Neural progenitor cell (in vitro differentiated cells): ENCODE measurements at regions not wholly inside any gene's neighbourhood (a gene's known extent, or its start where the extent isn't known, plus 50 kb on each side); places are given as distances from the start of the nearest gene placed in this dataset.

Experiments used
- DNase-seq: peaks from one replicate; pipeline ENCODE4 v3.0.0-alpha.2; 2016; ENCODE audit warnings: low spot score
- H2AFZ ChIP-seq: fragments of 200-600 bp; sonication (generic); replicated peaks from 2 replicates; pipeline ENCODE4 v1.6.1; 2016; ENCODE audit warnings: antibody characterized with exemption
- H3F3A ChIP-seq: fragments of 200-600 bp; sonication (generic); 2 replicates; pipeline ENCODE4 v1.6.1; 2016; ENCODE audit warnings: antibody characterized with exemption, low read depth
- H3K27ac ChIP-seq: fragments of 200-600 bp; sonication (generic); 2 replicates; pipeline ENCODE4 v1.5.1; 2016; ENCODE audit warnings: mild to moderate bottlenecking
- H3K27me3 ChIP-seq: fragments of 200-600 bp; sonication (generic); 2 replicates; pipeline ENCODE4 v1.6.1; 2016; ENCODE audit warnings: mild to moderate bottlenecking, moderate library complexity
- H3K36me3 ChIP-seq: fragments of 200-600 bp; sonication (generic); 2 replicates; pipeline ENCODE4 v1.5.1; 2016
- H3K4me1 ChIP-seq: fragments of 200-600 bp; sonication (generic); 2 replicates; pipeline ENCODE4 v1.6.1; 2016; ENCODE audit warnings: mixed run types
- H3K4me2 ChIP-seq: fragments of 200-600 bp; sonication (generic); 2 replicates; pipeline ENCODE4 v1.6.1; 2016
- H3K4me3 ChIP-seq: fragments of 200-600 bp; sonication (generic); 2 replicates; pipeline ENCODE4 v1.5.1; 2016
- H3K79me2 ChIP-seq: fragments of 200-600 bp; sonication (generic); 2 replicates; pipeline ENCODE4 v1.6.1; 2016; ENCODE audit warnings: low read depth
- H3K9ac ChIP-seq: fragments of 200-600 bp; sonication (generic); 2 replicates; pipeline ENCODE4 v1.6.1; 2016
- H3K9me3 ChIP-seq: fragments of 200-600 bp; sonication (generic); 2 replicates; pipeline ENCODE4 v1.5.1; 2016; ENCODE audit warnings: low read depth
- H4K20me1 ChIP-seq: fragments of 200-600 bp; sonication (generic); 2 replicates; pipeline ENCODE4 v1.6.1; 2016; ENCODE audit warnings: low read depth
- H3K27ac Mint-ChIP-seq: 3 replicates; pipeline ENCODE4 v1.8.0; 2021; ENCODE audit warnings: mixed read lengths
- H3K27me3 Mint-ChIP-seq: 2 replicates; pipeline ENCODE4 v1.8.0; 2022; ENCODE audit warnings: low read depth, mild to moderate bottlenecking, inconsistent platforms, moderate library complexity, mixed read lengths; ENCODE audit not compliant: insufficient read depth
- H3K36me3 Mint-ChIP-seq: 3 replicates; pipeline ENCODE4 v1.8.0; 2021; ENCODE audit warnings: mixed read lengths
- H3K4me1 Mint-ChIP-seq: 3 replicates; pipeline ENCODE4 v1.8.0; 2021; ENCODE audit warnings: mixed read lengths
- H3K4me3 Mint-ChIP-seq: 3 replicates; pipeline ENCODE4 v1.8.0; 2021; ENCODE audit warnings: mild to moderate bottlenecking, moderate library complexity, mixed read lengths
- H3K9me3 Mint-ChIP-seq: 3 replicates; pipeline ENCODE4 v1.8.0; 2020; ENCODE audit warnings: mixed read lengths
- EZH2 ChIP-seq: fragments of 200-600 bp; sonication (generic); IDR thresholded peaks from 2 replicates; pipeline ENCODE4 v1.6.1; 2017; ENCODE audit warnings: antibody characterized with exemption, mild to moderate bottlenecking, moderate library complexity
- EZH2phosphoT487 ChIP-seq: fragments of 200-600 bp; sonication (generic); IDR thresholded peaks from 2 replicates; pipeline ENCODE4 v1.6.1; 2017; ENCODE audit warnings: antibody characterized with exemption
- TF ChIP-seq, protein P1 (sequence below): fragments of 200-600 bp; sonication (generic); IDR thresholded peaks from 2 replicates; pipeline ENCODE4 v1.5.1; 2017; ENCODE audit warnings: antibody characterized with exemption, mild to moderate bottlenecking

DNA sequence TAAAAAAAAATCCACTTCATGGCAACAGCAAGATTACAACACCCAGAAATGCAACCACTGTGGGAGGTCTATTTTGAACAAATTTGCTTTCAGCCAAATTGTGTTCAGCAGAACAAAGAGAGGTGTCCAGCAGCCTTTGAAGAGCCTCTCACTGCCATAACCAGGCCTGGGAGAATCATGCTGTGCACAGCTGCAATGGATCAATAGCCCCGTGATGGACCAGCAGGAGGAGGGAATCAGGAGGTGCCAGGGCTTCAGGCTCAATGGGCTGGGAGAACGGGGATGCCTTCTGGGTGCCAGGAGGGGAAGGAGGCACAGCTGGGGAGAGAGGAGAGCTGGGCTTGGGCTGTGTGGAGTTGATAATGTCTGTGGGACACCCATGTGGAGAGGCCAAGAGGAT is 366.2 kb upstream of the EEF2KMT start:
- Mint-ChIP-seq H3K36me3 (no peaks in the 10 kb centered on the region), H3K27me3 (peaks cover 18% of the 10 kb centered on the region), H3K4me3 (no peak overlapping the region), H3K9me3 (no peaks in the 10 kb centered on the region), H3K4me1 (peaks cover 3% of the 10 kb centered on the region), H3K27ac (no peak overlapping the region)
- Histone ChIP-seq H3K4me3 (no peak overlapping the region), H3K27me3 (no peaks in the 10 kb centered on the region), H3K79me2 (no peaks in the 10 kb centered on the region), H3K9ac (no peak overlapping the region), H3K4me2 (no peak overlapping the region), H3K36me3 (no peaks in the 10 kb centered on the region), H2AFZ (no peak overlapping the region), H3K27ac (no peak overlapping the region), H3F3A (peaks cover 8% of the 10 kb centered on the region), H3K9me3 (no peaks in the 10 kb centered on the region), H3K4me1 (peaks cover 27% of the 10 kb centered on the region), H4K20me1 (no peaks in the 10 kb centered on the region)
- no peak for TF ChIP-seq EZH2
- no peak for TF ChIP-seq EZH2phosphoT487
- peak; percentile 40 for DNase-seq

DNA sequence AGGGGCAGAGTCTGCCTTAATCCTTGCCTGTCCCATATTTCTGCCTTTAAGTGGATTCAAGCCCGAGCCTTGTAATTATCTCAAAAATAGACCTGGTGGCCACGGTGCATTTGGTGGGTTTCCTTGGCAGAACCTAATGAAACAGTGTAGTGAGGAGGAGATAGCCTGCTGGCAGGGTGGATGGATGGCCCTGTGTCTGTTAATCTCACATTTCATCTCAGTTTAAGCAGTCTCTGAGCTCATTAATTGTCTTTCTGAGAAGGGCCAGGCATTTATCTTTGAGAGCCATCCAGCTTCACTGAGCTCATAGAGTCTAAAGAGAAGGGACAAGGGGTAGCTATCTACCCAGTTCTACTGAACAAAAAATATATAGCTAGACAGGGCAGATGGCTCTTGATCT is 364.0 kb upstream of the EEF2KMT start:
- no peaks in the 10 kb centered on the region for H3K9me3 Mint-ChIP-seq
- H3F3A ChIP-seq, result peaks cover 8% of the 10 kb centered on the region
- peak overlapping the region; percentile 8 for H3K4me2 ChIP-seq
- H3K27me3 Mint-ChIP-seq, result peaks cover 22% of the 10 kb centered on the region
- H3K36me3 Mint-ChIP-seq, result no peaks in the 10 kb centered on the region
- no peak overlapping the region for H3K4me3 ChIP-seq
- H3K79me2 ChIP-seq, result no peaks in the 10 kb centered on the region
- H3K4me3 Mint-ChIP-seq, result no peak overlapping the region
- TF ChIP-seq, protein P1, sequence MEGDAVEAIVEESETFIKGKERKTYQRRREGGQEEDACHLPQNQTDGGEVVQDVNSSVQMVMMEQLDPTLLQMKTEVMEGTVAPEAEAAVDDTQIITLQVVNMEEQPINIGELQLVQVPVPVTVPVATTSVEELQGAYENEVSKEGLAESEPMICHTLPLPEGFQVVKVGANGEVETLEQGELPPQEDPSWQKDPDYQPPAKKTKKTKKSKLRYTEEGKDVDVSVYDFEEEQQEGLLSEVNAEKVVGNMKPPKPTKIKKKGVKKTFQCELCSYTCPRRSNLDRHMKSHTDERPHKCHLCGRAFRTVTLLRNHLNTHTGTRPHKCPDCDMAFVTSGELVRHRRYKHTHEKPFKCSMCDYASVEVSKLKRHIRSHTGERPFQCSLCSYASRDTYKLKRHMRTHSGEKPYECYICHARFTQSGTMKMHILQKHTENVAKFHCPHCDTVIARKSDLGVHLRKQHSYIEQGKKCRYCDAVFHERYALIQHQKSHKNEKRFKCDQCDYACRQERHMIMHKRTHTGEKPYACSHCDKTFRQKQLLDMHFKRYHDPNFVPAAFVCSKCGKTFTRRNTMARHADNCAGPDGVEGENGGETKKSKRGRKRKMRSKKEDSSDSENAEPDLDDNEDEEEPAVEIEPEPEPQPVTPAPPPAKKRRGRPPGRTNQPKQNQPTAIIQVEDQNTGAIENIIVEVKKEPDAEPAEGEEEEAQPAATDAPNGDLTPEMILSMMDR, result no peak
- TF ChIP-seq EZH2phosphoT487 (no peak), EZH2 (no peak)
- peaks cover 27% of the 10 kb centered on the region for H3K4me1 ChIP-seq
- no peak for DNase-seq
- H2AFZ ChIP-seq, result no peak overlapping the region
- no peaks in the 10 kb centered on the region for H3K27me3 ChIP-seq
- no peaks in the 10 kb centered on the region for H3K36me3 ChIP-seq
- no peaks in the 10 kb centered on the region for H4K20me1 ChIP-seq
- H3K9ac ChIP-seq, result no peak overlapping the region
- no peaks in the 10 kb centered on the region for H3K9me3 ChIP-seq
- H3K27ac ChIP-seq, result no peak overlapping the region
- peaks cover 3% of the 10 kb centered on the region for H3K4me1 Mint-ChIP-seq
- H3K27ac Mint-ChIP-seq, result no peak overlapping the region

DNA sequence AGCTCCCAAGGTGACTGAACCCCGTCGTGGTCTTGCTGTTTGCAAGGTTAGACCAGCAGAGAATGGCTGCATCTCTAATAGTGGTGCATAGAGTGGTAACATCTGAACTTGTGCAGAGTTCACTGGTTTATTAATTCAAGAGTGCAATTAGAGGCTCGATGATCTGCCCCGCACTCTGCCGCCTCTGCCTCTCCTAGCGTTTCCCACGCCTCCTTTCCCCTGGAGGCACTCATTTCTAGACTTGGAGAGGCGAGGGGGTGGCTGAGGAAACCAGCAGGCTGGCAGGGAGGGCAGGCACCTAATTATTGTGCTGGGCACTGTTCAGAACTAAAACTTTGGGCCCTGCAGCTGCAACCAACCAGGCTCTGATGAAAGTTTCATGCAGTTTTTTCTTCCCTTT is 363.5 kb upstream of the EEF2KMT start:
- Histone ChIP-seq H3K4me2 (peak overlapping the region; percentile 8), H3K79me2 (no peaks in the 10 kb centered on the region), H2AFZ (no peak overlapping the region), H3K27me3 (no peaks in the 10 kb centered on the region), H4K20me1 (no peaks in the 10 kb centered on the region), H3K27ac (no peak overlapping the region), H3K9ac (no peak overlapping the region), H3K4me1 (peaks cover 27% of the 10 kb centered on the region), H3K4me3 (no peak overlapping the region), H3K9me3 (no peaks in the 10 kb centered on the region), H3F3A (peaks cover 8% of the 10 kb centered on the region), H3K36me3 (no peaks in the 10 kb centered on the region)
- TF ChIP-seq EZH2phosphoT487, result no peak
- TF ChIP-seq EZH2, result no peak
- TF ChIP-seq, protein P1, result no peak
- Mint-ChIP-seq H3K4me3 (no peak overlapping the region), H3K27me3 (peaks cover 21% of the 10 kb centered on the region), H3K4me1 (peaks cover 3% of the 10 kb centered on the region), H3K9me3 (no peaks in the 10 kb centered on the region), H3K36me3 (no peaks in the 10 kb centered on the region), H3K27ac (no peak overlapping the region)
- no peak for DNase-seq

DNA sequence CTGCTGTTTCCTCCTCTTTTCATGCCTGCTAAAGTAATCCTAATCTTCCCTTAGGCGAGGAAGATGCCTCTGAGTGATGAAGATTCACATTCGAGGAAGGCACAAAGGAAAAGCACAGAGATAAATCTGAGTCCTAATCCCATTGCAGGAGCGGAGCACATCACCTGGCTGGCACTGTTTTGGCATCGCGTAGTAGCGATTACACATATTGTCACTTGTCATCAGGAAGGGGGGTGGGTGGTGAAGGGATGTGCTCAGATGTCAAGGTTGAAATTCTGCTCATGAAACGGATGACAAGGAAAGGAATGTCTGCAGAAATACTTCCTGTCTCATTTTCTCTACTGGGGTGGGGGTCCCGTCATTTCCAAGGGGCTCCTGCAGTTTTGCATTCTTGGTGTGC is 363.1 kb upstream of the EEF2KMT start:
- Histone ChIP-seq H3K9me3 (no peaks in the 10 kb centered on the region), H4K20me1 (no peaks in the 10 kb centered on the region), H3K9ac (no peak overlapping the region), H3K4me1 (peaks cover 27% of the 10 kb centered on the region), H3K4me3 (no peak overlapping the region), H2AFZ (no peak overlapping the region), H3K79me2 (no peaks in the 10 kb centered on the region), H3K27me3 (no peaks in the 10 kb centered on the region), H3F3A (peaks cover 8% of the 10 kb centered on the region), H3K4me2 (no peak overlapping the region), H3K27ac (no peak overlapping the region), H3K36me3 (no peaks in the 10 kb centered on the region)
- H3K4me1 Mint-ChIP-seq, result peaks cover 3% of the 10 kb centered on the region
- no peak for DNase-seq
- no peaks in the 10 kb centered on the region for H3K36me3 Mint-ChIP-seq
- H3K9me3 Mint-ChIP-seq, result no peaks in the 10 kb centered on the region
- H3K4me3 Mint-ChIP-seq, result no peak overlapping the region
- TF ChIP-seq EZH2 (no peak), EZH2phosphoT487 (no peak)
- TF ChIP-seq, protein P1, result no peak
- H3K27me3 Mint-ChIP-seq, result peaks cover 16% of the 10 kb centered on the region
- no peak overlapping the region for H3K27ac Mint-ChIP-seq
